Fibroblast of lung (primary cell): ENCODE measurements at regions not wholly inside any gene's neighbourhood (a gene's known extent, or its start where the extent isn't known, plus 50 kb on each side); places are given as distances from the start of the nearest gene placed in this dataset.

ENCODE experiments used
- DNase-seq, 2 donors: peaks; one replicate each; pipeline versions ENCODE4 v3.0.0 to v3.0.0-alpha.2; 2010; ENCODE audit warnings: low read depth in 2 of 2
- H2AFZ ChIP-seq: 2 replicates; pipeline ENCODE4 v1.5.1; 2012; ENCODE audit warnings: low read length, control low read depth, inconsistent platforms
- H3K27ac ChIP-seq: 2 replicates; pipeline ENCODE4 v1.5.1; 2011; ENCODE audit warnings: low read length, control low read depth; ENCODE audit not compliant: insufficient read depth
- H3K27me3 ChIP-seq: 2 replicates; pipeline ENCODE4 v1.5.1; 2011; ENCODE audit warnings: mild to moderate bottlenecking, low read length; ENCODE audit not compliant: control insufficient read depth, insufficient read depth
- H3K36me3 ChIP-seq: 2 replicates; pipeline ENCODE4 v1.5.1; 2011; ENCODE audit warnings: low read length; ENCODE audit not compliant: control insufficient read depth, insufficient read depth
- H3K4me1 ChIP-seq: 2 replicates; pipeline ENCODE4 v1.5.1; 2011; ENCODE audit warnings: low read length; ENCODE audit not compliant: control insufficient read depth, insufficient read depth; ENCODE audit errors: extremely low read depth
- H3K4me2 ChIP-seq: 2 replicates; pipeline ENCODE4 v1.5.1; 2011; ENCODE audit warnings: low read length, control low read depth; ENCODE audit not compliant: insufficient read depth; ENCODE audit errors: extremely low read depth
- H3K4me3 ChIP-seq, 4 experiments: fragments of 200-600 bp in 1 of 4; sonication (generic) in 1 of 4; replicated peaks in 1 of 4; 2 replicates each; pipeline ENCODE4 v1.5.1; 2011 to 2016; ENCODE audit warnings: low read length in 4 of 4, low read depth in 3 of 4, mild to moderate bottlenecking in 3 of 4, control low read depth in 2 of 4, inconsistent platforms in 1 of 4, mixed read lengths in 1 of 4; ENCODE audit not compliant: insufficient read depth in 1 of 4; ENCODE audit errors: control extremely low read depth in 1 of 4
- H3K79me2 ChIP-seq: 2 replicates; pipeline ENCODE4 v1.5.1; 2012; ENCODE audit warnings: mild to moderate bottlenecking, low read length, inconsistent platforms; ENCODE audit not compliant: control insufficient read depth, insufficient read depth
- H3K9ac ChIP-seq: 2 replicates; pipeline ENCODE4 v1.5.1; 2011; ENCODE audit warnings: mild to moderate bottlenecking, low read length, control low read depth; ENCODE audit not compliant: insufficient read depth
- H3K9me3 ChIP-seq: 2 replicates; pipeline ENCODE4 v1.5.1; 2012; ENCODE audit warnings: low read depth, low read length; ENCODE audit not compliant: control insufficient read depth, insufficient read depth
- H4K20me1 ChIP-seq: 2 replicates; pipeline ENCODE4 v1.5.1; 2011; ENCODE audit warnings: low read length; ENCODE audit not compliant: control insufficient read depth, insufficient read depth; ENCODE audit errors: extremely low read depth
- CTCF ChIP-seq, 2 donors: IDR thresholded peaks in 1 of 2; conservative IDR thresholded peaks in 1 of 2; 1 replicate in 1 of 2; 2 replicates in 1 of 2; pipeline ENCODE4 v1.5.1; 2011 to 2012; ENCODE audit warnings: low read length in 2 of 2, control low read depth in 1 of 2, inconsistent platforms in 1 of 2, low read depth in 1 of 2, mild to moderate bottlenecking in 1 of 2
- EZH2 ChIP-seq: IDR thresholded peaks from 2 replicates; pipeline ENCODE4 v1.5.1; 2012; ENCODE audit warnings: low read length, control low read depth, mild to moderate bottlenecking; ENCODE audit errors: missing control alignments

- peak overlapping the region; percentile 73 for H3K4me2 ChIP-seq
- no peaks in the 10 kb centered on the region for H3K79me2 ChIP-seq
- no peak overlapping the region for H3K4me3 ChIP-seq
- no peaks in the 10 kb centered on the region for H3K27me3 ChIP-seq
- H3K27ac ChIP-seq: no peak overlapping the region
- H2AFZ ChIP-seq: no peak overlapping the region
- DNase-seq: peak; percentile 44 to 75
- H3K9ac ChIP-seq: no peak overlapping the region
- no peaks in the 10 kb centered on the region for H3K9me3 ChIP-seq
- no peak for TF ChIP-seq EZH2
- TF ChIP-seq CTCF (conservative IDR thresholded peaks at IDR 0.05 in 1 of 2, IDR thresholded peaks at IDR 0.05 in 1 of 2; ENCODE audit: low read depth in 1 of 2, low read length in 2 of 2): no peak
- no peaks in the 10 kb centered on the region for H4K20me1 ChIP-seq
- H3K4me1 ChIP-seq: peaks cover 3% of the 10 kb centered on the region
- H3K36me3 ChIP-seq: no peaks in the 10 kb centered on the region
These were observed 119.8 kb upstream of the ALDH1A3 start for GRCh38 chr15:100759698-100760356.

GRCh38 chr15:100760357-100760903, 119.2 kb upstream of the ALDH1A3 start:
- Histone ChIP-seq H3K4me1 (peaks cover 3% of the 10 kb centered on the region), H2AFZ (no peak overlapping the region), H3K27me3 (no peaks in the 10 kb centered on the region), H3K4me2 (no peak overlapping the region), H4K20me1 (no peaks in the 10 kb centered on the region), H3K9me3 (no peaks in the 10 kb centered on the region), H3K79me2 (no peaks in the 10 kb centered on the region), H3K4me3 (no peak overlapping the region), H3K36me3 (no peaks in the 10 kb centered on the region), H3K9ac (no peak overlapping the region), H3K27ac (no peak overlapping the region)
- no peak for DNase-seq
- TF ChIP-seq EZH2: no peak
- TF ChIP-seq CTCF (conservative IDR thresholded peaks at IDR 0.05 in 1 of 2, IDR thresholded peaks at IDR 0.05 in 1 of 2; ENCODE audit: low read depth in 1 of 2, low read length in 2 of 2): no peak

- H3K27ac ChIP-seq: no peak overlapping the region
- H3K4me2 ChIP-seq: no peak overlapping the region
- H3K4me3 ChIP-seq: no peak overlapping the region
- no peaks in the 10 kb centered on the region for H4K20me1 ChIP-seq
- H3K79me2 ChIP-seq: no peaks in the 10 kb centered on the region
- H3K9me3 ChIP-seq: no peaks in the 10 kb centered on the region
- no peak for DNase-seq
- H3K4me1 ChIP-seq: peaks cover 3% of the 10 kb centered on the region
- H3K9ac ChIP-seq: no peak overlapping the region
- H3K27me3 ChIP-seq: no peaks in the 10 kb centered on the region
- H2AFZ ChIP-seq: no peak overlapping the region
- no peaks in the 10 kb centered on the region for H3K36me3 ChIP-seq
- TF ChIP-seq EZH2 (no peak), CTCF (conservative IDR thresholded peaks at IDR 0.05 in 1 of 2, IDR thresholded peaks at IDR 0.05 in 1 of 2; ENCODE audit: low read depth in 1 of 2, low read length in 2 of 2) (no peak)
These were observed 118.2 kb upstream of the ALDH1A3 start for GRCh38 chr15:100761290-100761935.
